ENCODE measurements at regions not wholly inside any gene's neighbourhood (a gene's known extent, or its start where the extent isn't known, plus 50 kb on each side); places are given as distances from the start of the nearest gene placed in this dataset.

GRCh38 chr3:81303321-81303720 lies 458.1 kb downstream of the GBE1 start:
- H3K9me3 ChIP-seq (ENCODE audit: control insufficient read depth, low read length) = no peaks in the 10 kb centered on the region
- intact Hi-C loops (cut with DNase I) = loop anchor here (5.0 to 10.0 kb wide), 2 partner anchors 829 to 831 kb away; no protein-coding TSS in a partner anchor
- no peak overlapping the region for H3K4me3 ChIP-seq (ENCODE audit: low read length in 2 of 2)
- ATAC-seq (ENCODE audit: low FRiP score) (no peak), DNase-seq (no peak)
- H3K36me3 ChIP-seq (ENCODE audit: control insufficient read depth in 1 of 2, insufficient read depth in 2 of 2, low read length in 1 of 2) = no peaks in the 10 kb centered on the region
- WGBS, 2 donors = 61 to 74% methylated on average over 2 of the region's 2 CpGs
- H3K27me3 ChIP-seq (ENCODE audit: control insufficient read depth in 1 of 2, insufficient read depth in 2 of 2, low read length in 1 of 2) = no peaks in the 10 kb centered on the region
- H3K27ac ChIP-seq (ENCODE audit: low read depth in 1 of 2, low read length in 2 of 2) = no peak overlapping the region
- no peaks in the 10 kb centered on the region for H3K4me1 ChIP-seq (ENCODE audit: control insufficient read depth in 1 of 2, insufficient read depth in 2 of 2, low read length in 2 of 2)

- Histone ChIP-seq H3K36me3 (ENCODE audit: control insufficient read depth in 1 of 2, insufficient read depth in 2 of 2, low read length in 1 of 2) (no peaks in the 10 kb centered on the region), H3K27me3 (ENCODE audit: control insufficient read depth in 1 of 2, insufficient read depth in 2 of 2, low read length in 1 of 2) (no peaks in the 10 kb centered on the region), H3K4me3 (ENCODE audit: low read length in 2 of 2) (no peak overlapping the region), H3K27ac (ENCODE audit: low read depth in 1 of 2, low read length in 2 of 2) (no peak overlapping the region), H3K9me3 (ENCODE audit: control insufficient read depth, low read length) (no peaks in the 10 kb centered on the region), H3K4me1 (ENCODE audit: control insufficient read depth in 1 of 2, insufficient read depth in 2 of 2, low read length in 2 of 2) (no peaks in the 10 kb centered on the region)
- ATAC-seq (ENCODE audit: low FRiP score) = peak; percentile 70
- DNase-seq = no peak
- intact Hi-C loops (cut with DNase I) = loop anchor here (5.0 to 10.0 kb wide), 2 partner anchors 830 to 833 kb away; no protein-coding TSS in a partner anchor
- WGBS, 2 donors = 14 to 16% methylated on average over 1 of the region's 1 CpG
Observed at GRCh38 chr3:81302045-81302444, 459.4 kb downstream of the GBE1 start.

GRCh38 chr3:81301230-81301629 lies 460.2 kb downstream of the GBE1 start:
- H3K27me3 ChIP-seq (ENCODE audit: control insufficient read depth in 1 of 2, insufficient read depth in 2 of 2, low read length in 1 of 2) = no peaks in the 10 kb centered on the region
- H3K4me3 ChIP-seq (ENCODE audit: low read length in 2 of 2) = no peak overlapping the region
- H3K36me3 ChIP-seq (ENCODE audit: control insufficient read depth in 1 of 2, insufficient read depth in 2 of 2, low read length in 1 of 2) = no peaks in the 10 kb centered on the region
- no peaks in the 10 kb centered on the region for H3K9me3 ChIP-seq (ENCODE audit: control insufficient read depth, low read length)
- ATAC-seq (ENCODE audit: low FRiP score) (no peak), DNase-seq (no peak)
- no peaks in the 10 kb centered on the region for H3K4me1 ChIP-seq (ENCODE audit: control insufficient read depth in 1 of 2, insufficient read depth in 2 of 2, low read length in 2 of 2)
- 90 to 97% methylated on average over 1 of the region's 1 CpG for WGBS, 2 donors
- H3K27ac ChIP-seq (ENCODE audit: low read depth in 1 of 2, low read length in 2 of 2) = no peak overlapping the region
- intact Hi-C loops (cut with DNase I) = loop anchor here (5.0 to 10.0 kb wide), 2 partner anchors 831 to 834 kb away; no protein-coding TSS in a partner anchor

GRCh38 chr3:81300324-81300927 lies 461.0 kb downstream of the GBE1 start:
- whole genome bisulfite sequencing, 2 donors = 37 to 51% methylated on average over 8 of the region's 8 CpGs

GRCh38 chr3:81299481-81299880 lies 462.0 kb downstream of the GBE1 start:
- DNase-seq = no peak
- H3K4me3 ChIP-seq (ENCODE audit: low read length in 2 of 2) = no peak overlapping the region
- ATAC-seq (ENCODE audit: low FRiP score) = no peak
- H3K27ac ChIP-seq (ENCODE audit: low read depth in 1 of 2, low read length in 2 of 2) = no peak overlapping the region
- no peaks in the 10 kb centered on the region for H3K27me3 ChIP-seq (ENCODE audit: control insufficient read depth in 1 of 2, insufficient read depth in 2 of 2, low read length in 1 of 2)
- H3K4me1 ChIP-seq (ENCODE audit: control insufficient read depth in 1 of 2, insufficient read depth in 2 of 2, low read length in 2 of 2) = no peaks in the 10 kb centered on the region
- intact Hi-C loops (cut with DNase I) = no loop called here
- H3K9me3 ChIP-seq (ENCODE audit: control insufficient read depth, low read length) = no peaks in the 10 kb centered on the region
- H3K36me3 ChIP-seq (ENCODE audit: control insufficient read depth in 1 of 2, insufficient read depth in 2 of 2, low read length in 1 of 2) = no peaks in the 10 kb centered on the region
- whole genome bisulfite sequencing, 2 donors = 84 to 88% methylated on average over 3 of the region's 3 CpGs

More at GRCh38 chr3:81300324-81300927, 461.0 kb downstream of the GBE1 start:
- no peaks in the 10 kb centered on the region for H3K27me3 ChIP-seq (ENCODE audit: control insufficient read depth in 1 of 2, insufficient read depth in 2 of 2, low read length in 1 of 2)
- H3K4me1 ChIP-seq (ENCODE audit: control insufficient read depth in 1 of 2, insufficient read depth in 2 of 2, low read length in 2 of 2) = no peaks in the 10 kb centered on the region
- H3K4me3 ChIP-seq (ENCODE audit: low read length in 2 of 2) = no peak overlapping the region
- no peaks in the 10 kb centered on the region for H3K9me3 ChIP-seq (ENCODE audit: control insufficient read depth, low read length)
- ATAC-seq (ENCODE audit: low FRiP score) (no peak), DNase-seq (no peak)
- intact Hi-C loops (cut with DNase I) = loop anchor here (5.0 to 10.0 kb wide), 2 partner anchors 832 to 834 kb away; no protein-coding TSS in a partner anchor
- H3K27ac ChIP-seq (ENCODE audit: low read depth in 1 of 2, low read length in 2 of 2) = no peak overlapping the region
- H3K36me3 ChIP-seq (ENCODE audit: control insufficient read depth in 1 of 2, insufficient read depth in 2 of 2, low read length in 1 of 2) = no peaks in the 10 kb centered on the region

GRCh38 chr3:81295906-81296577 lies 465.4 kb downstream of the GBE1 start:
- Histone ChIP-seq H3K36me3 (ENCODE audit: control insufficient read depth in 1 of 2, insufficient read depth in 2 of 2, low read length in 1 of 2) (no peaks in the 10 kb centered on the region), H3K4me3 (ENCODE audit: low read length in 2 of 2) (no peak overlapping the region), H3K4me1 (ENCODE audit: control insufficient read depth in 1 of 2, insufficient read depth in 2 of 2, low read length in 2 of 2) (no peaks in the 10 kb centered on the region), H3K27ac (ENCODE audit: low read depth in 1 of 2, low read length in 2 of 2) (no peak overlapping the region), H3K27me3 (ENCODE audit: control insufficient read depth in 1 of 2, insufficient read depth in 2 of 2, low read length in 1 of 2) (no peaks in the 10 kb centered on the region), H3K9me3 (ENCODE audit: control insufficient read depth, low read length) (no peaks in the 10 kb centered on the region)
- no peak for ATAC-seq (ENCODE audit: low FRiP score)
- intact Hi-C loops (cut with DNase I) = no loop called here
- 83 to 98% methylated on average over 1 of the region's 1 CpG for WGBS, 2 donors
- DNase-seq = no peak

- DNase-seq (no peak), ATAC-seq (ENCODE audit: low FRiP score) (no peak)
- H3K27me3 ChIP-seq (ENCODE audit: control insufficient read depth in 1 of 2, insufficient read depth in 2 of 2, low read length in 1 of 2) = no peaks in the 10 kb centered on the region
- H3K9me3 ChIP-seq (ENCODE audit: control insufficient read depth, low read length) = no peaks in the 10 kb centered on the region
- no peak overlapping the region for H3K4me3 ChIP-seq (ENCODE audit: low read length in 2 of 2)
- H3K4me1 ChIP-seq (ENCODE audit: control insufficient read depth in 1 of 2, insufficient read depth in 2 of 2, low read length in 2 of 2) = no peaks in the 10 kb centered on the region
- no peaks in the 10 kb centered on the region for H3K36me3 ChIP-seq (ENCODE audit: control insufficient read depth in 1 of 2, insufficient read depth in 2 of 2, low read length in 1 of 2)
- intact Hi-C loops (cut with DNase I) = no loop called here
- 49 to 55% methylated on average over 3 of the region's 3 CpGs for whole genome bisulfite sequencing, 2 donors
- H3K27ac ChIP-seq (ENCODE audit: low read depth in 1 of 2, low read length in 2 of 2) = no peak overlapping the region
Observed at GRCh38 chr3:81293156-81293555, 468.3 kb downstream of the GBE1 start.

- DNase-seq (no peak), ATAC-seq (ENCODE audit: low FRiP score) (no peak)
- 34 to 54% methylated on average over 1 of the region's 1 CpG for WGBS, 2 donors
Observed at GRCh38 chr3:81291586-81291985, 469.9 kb downstream of the GBE1 start.

GRCh38 chr3:81289676-81290075 lies 471.8 kb downstream of the GBE1 start:
- no peaks in the 10 kb centered on the region for H3K36me3 ChIP-seq (ENCODE audit: control insufficient read depth in 1 of 2, insufficient read depth in 2 of 2, low read length in 1 of 2)
- no peak overlapping the region for H3K4me3 ChIP-seq (ENCODE audit: low read length in 2 of 2)
- no peaks in the 10 kb centered on the region for H3K9me3 ChIP-seq (ENCODE audit: control insufficient read depth, low read length)
- intact Hi-C loops (cut with DNase I) = no loop called here
- DNase-seq (no peak), ATAC-seq (ENCODE audit: low FRiP score) (no peak)
- H3K27ac ChIP-seq (ENCODE audit: low read depth in 1 of 2, low read length in 2 of 2) = no peak overlapping the region
- WGBS, 2 donors = 36 to 43% methylated on average over 3 of the region's 3 CpGs
- no peaks in the 10 kb centered on the region for H3K27me3 ChIP-seq (ENCODE audit: control insufficient read depth in 1 of 2, insufficient read depth in 2 of 2, low read length in 1 of 2)
- H3K4me1 ChIP-seq (ENCODE audit: control insufficient read depth in 1 of 2, insufficient read depth in 2 of 2, low read length in 2 of 2) = no peaks in the 10 kb centered on the region

More at GRCh38 chr3:81291586-81291985, 469.9 kb downstream of the GBE1 start:
- Histone ChIP-seq H3K9me3 (ENCODE audit: control insufficient read depth, low read length) (no peaks in the 10 kb centered on the region), H3K27ac (ENCODE audit: low read depth in 1 of 2, low read length in 2 of 2) (no peak overlapping the region), H3K4me1 (ENCODE audit: control insufficient read depth in 1 of 2, insufficient read depth in 2 of 2, low read length in 2 of 2) (no peaks in the 10 kb centered on the region), H3K27me3 (ENCODE audit: control insufficient read depth in 1 of 2, insufficient read depth in 2 of 2, low read length in 1 of 2) (no peaks in the 10 kb centered on the region), H3K4me3 (ENCODE audit: low read length in 2 of 2) (no peak overlapping the region), H3K36me3 (ENCODE audit: control insufficient read depth in 1 of 2, insufficient read depth in 2 of 2, low read length in 1 of 2) (no peaks in the 10 kb centered on the region)
- intact Hi-C loops (cut with DNase I) = no loop called here

Data from aorta (tissue), 5 donors.